Neural progenitor cell (in vitro differentiated cells): ENCODE measurements at regions not wholly inside any gene's neighbourhood (a gene's known extent, or its start where the extent isn't known, plus 50 kb on each side); places are given as distances from the start of the nearest gene placed in this dataset.

Source experiments
- DNase-seq: peaks from one replicate; pipeline ENCODE4 v3.0.0-alpha.2; 2016; ENCODE audit warnings: low spot score
- H2AFZ ChIP-seq: fragments of 200-600 bp; sonication (generic); replicated peaks from 2 replicates; pipeline ENCODE4 v1.6.1; 2016; ENCODE audit warnings: antibody characterized with exemption
- H3F3A ChIP-seq: fragments of 200-600 bp; sonication (generic); 2 replicates; pipeline ENCODE4 v1.6.1; 2016; ENCODE audit warnings: antibody characterized with exemption, low read depth
- H3K27ac ChIP-seq: fragments of 200-600 bp; sonication (generic); 2 replicates; pipeline ENCODE4 v1.5.1; 2016; ENCODE audit warnings: mild to moderate bottlenecking
- H3K27me3 ChIP-seq: fragments of 200-600 bp; sonication (generic); 2 replicates; pipeline ENCODE4 v1.6.1; 2016; ENCODE audit warnings: mild to moderate bottlenecking, moderate library complexity
- H3K36me3 ChIP-seq: fragments of 200-600 bp; sonication (generic); 2 replicates; pipeline ENCODE4 v1.5.1; 2016
- H3K4me1 ChIP-seq: fragments of 200-600 bp; sonication (generic); 2 replicates; pipeline ENCODE4 v1.6.1; 2016; ENCODE audit warnings: mixed run types
- H3K4me2 ChIP-seq: fragments of 200-600 bp; sonication (generic); 2 replicates; pipeline ENCODE4 v1.6.1; 2016
- H3K4me3 ChIP-seq: fragments of 200-600 bp; sonication (generic); 2 replicates; pipeline ENCODE4 v1.5.1; 2016
- H3K79me2 ChIP-seq: fragments of 200-600 bp; sonication (generic); 2 replicates; pipeline ENCODE4 v1.6.1; 2016; ENCODE audit warnings: low read depth
- H3K9ac ChIP-seq: fragments of 200-600 bp; sonication (generic); 2 replicates; pipeline ENCODE4 v1.6.1; 2016
- H3K9me3 ChIP-seq: fragments of 200-600 bp; sonication (generic); 2 replicates; pipeline ENCODE4 v1.5.1; 2016; ENCODE audit warnings: low read depth
- H4K20me1 ChIP-seq: fragments of 200-600 bp; sonication (generic); 2 replicates; pipeline ENCODE4 v1.6.1; 2016; ENCODE audit warnings: low read depth
- H3K27ac Mint-ChIP-seq: 3 replicates; pipeline ENCODE4 v1.8.0; 2021; ENCODE audit warnings: mixed read lengths
- H3K27me3 Mint-ChIP-seq: 2 replicates; pipeline ENCODE4 v1.8.0; 2022; ENCODE audit warnings: low read depth, mild to moderate bottlenecking, inconsistent platforms, moderate library complexity, mixed read lengths; ENCODE audit not compliant: insufficient read depth
- H3K36me3 Mint-ChIP-seq: 3 replicates; pipeline ENCODE4 v1.8.0; 2021; ENCODE audit warnings: mixed read lengths
- H3K4me1 Mint-ChIP-seq: 3 replicates; pipeline ENCODE4 v1.8.0; 2021; ENCODE audit warnings: mixed read lengths
- H3K4me3 Mint-ChIP-seq: 3 replicates; pipeline ENCODE4 v1.8.0; 2021; ENCODE audit warnings: mild to moderate bottlenecking, moderate library complexity, mixed read lengths
- H3K9me3 Mint-ChIP-seq: 3 replicates; pipeline ENCODE4 v1.8.0; 2020; ENCODE audit warnings: mixed read lengths
- CTCF ChIP-seq: fragments of 200-600 bp; sonication (generic); IDR thresholded peaks from 2 replicates; pipeline ENCODE4 v1.5.1; 2017; ENCODE audit warnings: antibody characterized with exemption, mild to moderate bottlenecking
- EZH2 ChIP-seq: fragments of 200-600 bp; sonication (generic); IDR thresholded peaks from 2 replicates; pipeline ENCODE4 v1.6.1; 2017; ENCODE audit warnings: antibody characterized with exemption, mild to moderate bottlenecking, moderate library complexity
- EZH2phosphoT487 ChIP-seq: fragments of 200-600 bp; sonication (generic); IDR thresholded peaks from 2 replicates; pipeline ENCODE4 v1.6.1; 2017; ENCODE audit warnings: antibody characterized with exemption

GRCh38 chr13:76351541-76352229, 534.5 kb downstream of the KCTD12 start:
- H3K4me3 Mint-ChIP-seq, result no peak overlapping the region
- Histone ChIP-seq H3K4me2 (no peak overlapping the region), H3K4me3 (no peak overlapping the region), H3K9me3 (no peaks in the 10 kb centered on the region), H4K20me1 (no peaks in the 10 kb centered on the region), H3F3A (no peaks in the 10 kb centered on the region), H3K27ac (no peak overlapping the region), H3K79me2 (no peaks in the 10 kb centered on the region), H3K9ac (no peak overlapping the region), H3K27me3 (no peaks in the 10 kb centered on the region), H2AFZ (no peak overlapping the region), H3K4me1 (no peaks in the 10 kb centered on the region), H3K36me3 (no peaks in the 10 kb centered on the region)
- no peaks in the 10 kb centered on the region for H3K36me3 Mint-ChIP-seq
- no peaks in the 10 kb centered on the region for H3K9me3 Mint-ChIP-seq
- no peak for TF ChIP-seq CTCF
- H3K27me3 Mint-ChIP-seq, result no peaks in the 10 kb centered on the region
- DNase-seq, result no peak
- no peaks in the 10 kb centered on the region for H3K4me1 Mint-ChIP-seq
- no peak overlapping the region for H3K27ac Mint-ChIP-seq

GRCh38 chr13:76350399-76350798, 535.8 kb downstream of the KCTD12 start:
- no peak overlapping the region for H3K4me3 Mint-ChIP-seq
- H3F3A ChIP-seq, result no peaks in the 10 kb centered on the region

GRCh38 chr13:76349700-76350099, 536.5 kb downstream of the KCTD12 start:
- Histone ChIP-seq H3F3A (no peaks in the 10 kb centered on the region), H3K4me3 (no peak overlapping the region), H3K36me3 (no peaks in the 10 kb centered on the region), H4K20me1 (no peaks in the 10 kb centered on the region), H3K9ac (no peak overlapping the region), H3K27ac (no peak overlapping the region), H3K9me3 (no peaks in the 10 kb centered on the region), H3K4me2 (no peak overlapping the region), H2AFZ (no peak overlapping the region), H3K79me2 (no peaks in the 10 kb centered on the region), H3K4me1 (no peaks in the 10 kb centered on the region), H3K27me3 (no peaks in the 10 kb centered on the region)
- H3K4me3 Mint-ChIP-seq, result no peak overlapping the region
- H3K27ac Mint-ChIP-seq, result no peak overlapping the region
- peaks cover 3% of the 10 kb centered on the region for H3K27me3 Mint-ChIP-seq
- no peaks in the 10 kb centered on the region for H3K4me1 Mint-ChIP-seq
- H3K36me3 Mint-ChIP-seq, result no peaks in the 10 kb centered on the region
- no peak for TF ChIP-seq EZH2phosphoT487
- no peak for TF ChIP-seq EZH2
- no peak for TF ChIP-seq CTCF
- DNase-seq, result no peak
- peaks cover 2% of the 10 kb centered on the region for H3K9me3 Mint-ChIP-seq

More at GRCh38 chr13:76350399-76350798, 535.8 kb downstream of the KCTD12 start:
- Histone ChIP-seq H3K36me3 (no peaks in the 10 kb centered on the region), H3K4me2 (no peak overlapping the region), H2AFZ (no peak overlapping the region), H3K27me3 (no peaks in the 10 kb centered on the region), H3K27ac (no peak overlapping the region), H3K9ac (no peak overlapping the region), H3K4me3 (no peak overlapping the region), H3K4me1 (no peaks in the 10 kb centered on the region), H3K79me2 (no peaks in the 10 kb centered on the region), H3K9me3 (no peaks in the 10 kb centered on the region), H4K20me1 (no peaks in the 10 kb centered on the region)
- H3K27me3 Mint-ChIP-seq, result peaks cover 1% of the 10 kb centered on the region
- H3K27ac Mint-ChIP-seq, result no peak overlapping the region
- DNase-seq, result no peak
- no peaks in the 10 kb centered on the region for H3K9me3 Mint-ChIP-seq
- no peak for TF ChIP-seq EZH2phosphoT487
- TF ChIP-seq EZH2, result no peak
- TF ChIP-seq CTCF, result no peak
- H3K36me3 Mint-ChIP-seq, result no peaks in the 10 kb centered on the region
- H3K4me1 Mint-ChIP-seq, result no peaks in the 10 kb centered on the region
